WI38 (cell line): ENCODE measurements at regions not wholly inside any gene's neighbourhood (a gene's known extent, or its start where the extent isn't known, plus 50 kb on each side); places are given as distances from the start of the nearest gene placed in this dataset.

Source experiments
- H3K4me3 ChIP-seq: 2 replicates; pipeline ENCODE4 v1.5.1; 2011; ENCODE audit warnings: low read depth, mild to moderate bottlenecking, control low read depth, low read length
- CTCF ChIP-seq: IDR thresholded peaks from 2 replicates; pipeline ENCODE4 v1.5.1; 2012; ENCODE audit warnings: low read depth, mild to moderate bottlenecking, control low read depth, low read length

GRCh38 chr6:66344796-66345195, 637.8 kb upstream of the EYS start:
- H3K4me3 ChIP-seq: no peak overlapping the region
- no peak for TF ChIP-seq CTCF

GRCh38 chr6:66340736-66341135, 633.7 kb upstream of the EYS start:
- TF ChIP-seq CTCF: no peak
- H3K4me3 ChIP-seq: no peak overlapping the region

- no peak for TF ChIP-seq CTCF
- no peak overlapping the region for H3K4me3 ChIP-seq
Observed at GRCh38 chr6:66336176-66336575, 629.1 kb upstream of the EYS start.

GRCh38 chr6:66328200-66328599, 621.2 kb upstream of the EYS start:
- TF ChIP-seq CTCF: no peak
- no peak overlapping the region for H3K4me3 ChIP-seq

GRCh38 chr6:66326228-66326627, 619.2 kb upstream of the EYS start:
- TF ChIP-seq CTCF: no peak
- H3K4me3 ChIP-seq: no peak overlapping the region

- TF ChIP-seq CTCF: no peak
- H3K4me3 ChIP-seq: no peak overlapping the region
Observed at GRCh38 chr6:66321017-66321416, 614.0 kb upstream of the EYS start.

GRCh38 chr6:66307490-66307889, 600.5 kb upstream of the EYS start:
- no peak overlapping the region for H3K4me3 ChIP-seq
- TF ChIP-seq CTCF: no peak

- no peak for TF ChIP-seq CTCF
- no peak overlapping the region for H3K4me3 ChIP-seq
Observed at GRCh38 chr6:66291905-66292304, 584.9 kb upstream of the EYS start.
